Endothelial cell of umbilical vein (primary cell): ENCODE measurements at regions not wholly inside any gene's neighbourhood (a gene's known extent, or its start where the extent isn't known, plus 50 kb on each side); places are given as distances from the start of the nearest gene placed in this dataset.

ENCODE experiments used
- BruUV-seq: library from RNA; stranded (reverse); fragments of 400-500 nt; replicated peaks from 2 replicates; lab custom pipeline; 2021; lab: Mats Ljungman, UMichigan
- CTCF ChIA-PET: fragments of 300-600, 350-600 bp; sonication (Branson Sonifier 250); formaldehyde crosslinking; loops from one replicate; lab custom pipeline; 2021; ENCODE audit warnings: antibody characterized with exemption, inconsistent platforms; lab: Charles Lee
- POLR2A ChIA-PET: fragments of 300-600, 350-600 bp; sonication (Branson Sonifier 250); formaldehyde crosslinking; loops from one replicate; lab custom pipeline; 2021; ENCODE audit warnings: antibody characterized with exemption, inconsistent platforms; lab: Charles Lee
- DNase-seq: peaks from one replicate; pipeline ENCODE4 v3.0.0-alpha.2; 2011; ENCODE audit warnings: low read depth, low spot score
- FAIRE-seq: peaks from 2 replicates; lab custom pipeline; 2011; peaks lifted over from hg19 to GRCh38; lab: Jason Lieb, UNC
- H2AFZ ChIP-seq: 2 replicates; pipeline ENCODE4 v1.6.0; 2012; ENCODE audit warnings: low read depth, low read length, control low read depth, inconsistent platforms
- H3K27ac ChIP-seq: 2 replicates; pipeline ENCODE4 v1.5.1; 2011; ENCODE audit warnings: low read depth, mild to moderate bottlenecking, control low read depth, low read length, moderate library complexity; ENCODE audit not compliant: insufficient read depth
- H3K27me3 ChIP-seq, 2 experiments: 2 replicates each; pipeline versions ENCODE4 v1.6.0 to v1.6.1; 2011; ENCODE audit warnings: low read length in 2 of 2, mixed read lengths in 1 of 2; ENCODE audit not compliant: control insufficient read depth in 2 of 2, insufficient read depth in 2 of 2
- H3K36me3 ChIP-seq, 2 experiments: 2 replicates in 1 of 2; 3 replicates in 1 of 2; pipeline ENCODE4 v1.5.1; 2011; ENCODE audit warnings: low read length in 2 of 2, mild to moderate bottlenecking in 1 of 2, moderate library complexity in 1 of 2; ENCODE audit not compliant: control insufficient read depth in 2 of 2, insufficient read depth in 2 of 2; ENCODE audit errors: extremely low read depth in 1 of 2
- H3K4me1 ChIP-seq: 3 replicates; pipeline ENCODE4 v1.5.1; 2011; ENCODE audit warnings: mild to moderate bottlenecking, low read length; ENCODE audit not compliant: control insufficient read depth, insufficient read depth; ENCODE audit errors: extremely low read depth
- H3K4me2 ChIP-seq: 2 replicates; pipeline ENCODE4 v1.6.1; 2011; ENCODE audit warnings: low read length, control low read depth, mixed read lengths; ENCODE audit not compliant: insufficient read depth
- H3K4me3 ChIP-seq, 3 experiments: fragments of 200-600 bp in 1 of 3; sonication (generic), shearing (Covaris generic) in 1 of 3; replicated peaks in 1 of 3; 2 replicates each; pipeline ENCODE4 v1.5.1; 2011 to 2016; ENCODE audit warnings: control low read depth in 3 of 3, low read length in 3 of 3, mild to moderate bottlenecking in 2 of 3, inconsistent platforms in 1 of 3, low read depth in 1 of 3, moderate library complexity in 1 of 3; ENCODE audit not compliant: insufficient read depth in 1 of 3
- H3K79me2 ChIP-seq: 2 replicates; pipeline ENCODE4 v1.6.0; 2012; ENCODE audit warnings: low read length, inconsistent platforms; ENCODE audit not compliant: control insufficient read depth, insufficient read depth
- H3K9ac ChIP-seq: replicated peaks from 2 replicates; pipeline ENCODE3; 2011; ENCODE audit warnings: low read length, control low read depth; ENCODE audit not compliant: insufficient read depth; ENCODE audit errors: extremely low read depth
- H3K9me1 ChIP-seq: replicated peaks from 3 replicates; pipeline ENCODE4 v1.6.0; 2011; ENCODE audit warnings: mild to moderate bottlenecking, low read length; ENCODE audit not compliant: control insufficient read depth, insufficient read depth; ENCODE audit errors: extremely low read depth
- H3K9me3 ChIP-seq: replicated peaks from 2 replicates; pipeline ENCODE4 v1.5.1; 2012; ENCODE audit warnings: low read length, inconsistent platforms; ENCODE audit not compliant: control insufficient read depth, insufficient read depth
- H4K20me1 ChIP-seq: replicated peaks from 2 replicates; pipeline ENCODE3; 2011; ENCODE audit warnings: mild to moderate bottlenecking, low read length; ENCODE audit not compliant: control insufficient read depth, insufficient read depth; ENCODE audit errors: extremely low read depth
- CTCF ChIP-seq, 2 donors: IDR thresholded peaks; 1 replicate in 1 of 2; 2 replicates in 1 of 2; pipeline ENCODE4 v1.5.1; 2011; ENCODE audit warnings: low read length in 2 of 2, mild to moderate bottlenecking in 2 of 2, moderate library complexity in 2 of 2, control low read depth in 1 of 2, inconsistent platforms in 1 of 2, low read depth in 1 of 2; ENCODE audit not compliant: insufficient read depth in 1 of 2; ENCODE audit errors: extremely low read depth in 1 of 2
- EZH2 ChIP-seq: IDR thresholded peaks from 2 replicates; pipeline ENCODE4 v1.6.1; 2012; ENCODE audit warnings: borderline replicate concordance, low read depth, mild to moderate bottlenecking, moderate library complexity, low read length, inconsistent platforms; ENCODE audit not compliant: severe bottlenecking
- FOS ChIP-seq: IDR thresholded peaks from 2 replicates; pipeline ENCODE4 v1.6.1; 2011; ENCODE audit warnings: mild to moderate bottlenecking, low read length, moderate library complexity, borderline replicate concordance; ENCODE audit not compliant: insufficient read depth
- GATA2 ChIP-seq: IDR thresholded peaks from 2 replicates; pipeline ENCODE4 v1.7.0; 2011; ENCODE audit warnings: low read depth, mild to moderate bottlenecking, moderate library complexity, mixed read lengths, low read length; ENCODE audit not compliant: insufficient read length, insufficient read depth
- JUN ChIP-seq: IDR thresholded peaks from 2 replicates; pipeline ENCODE4 v1.6.1; 2011; ENCODE audit warnings: borderline replicate concordance, low read depth; ENCODE audit not compliant: insufficient read length, insufficient read depth
- MYC ChIP-seq: IDR thresholded peaks from one replicate; pipeline ENCODE4 v1.6.1; 2011; ENCODE audit warnings: mild to moderate bottlenecking, low read depth, low read length
- POLR2A ChIP-seq: IDR thresholded peaks from 2 replicates; pipeline ENCODE4 v1.6.1; 2012; ENCODE audit warnings: low read depth, mild to moderate bottlenecking, control low read depth, low read length
- POLR2AphosphoS5 ChIP-seq: IDR thresholded peaks from 2 replicates; pipeline ENCODE4 v1.6.1; 2012; ENCODE audit warnings: low read depth, mild to moderate bottlenecking, control low read depth, low read length, moderate library complexity; ENCODE audit not compliant: insufficient read depth
- dilution Hi-C: fragments of 300-500 bp; cut with MboI; formaldehyde crosslinking; loops from one replicate; pipeline ENCODE4 v1.15.0; 2019; ENCODE audit warnings: low sequenced_read_pairs; ENCODE audit not compliant: extremely low pct_ligation_motif_present
- intact Hi-C: fragments of 100-400 bp; cut with micrococcal nuclease; formaldehyde crosslinking; loops from one replicate; pipeline ENCODE4 v1.10.0; 2022
- TF ChIP-seq, protein P1 (sequence below): IDR thresholded peaks from 2 replicates; pipeline ENCODE4 v1.6.1; 2011; ENCODE audit not compliant: insufficient read depth, insufficient read length

DNA sequence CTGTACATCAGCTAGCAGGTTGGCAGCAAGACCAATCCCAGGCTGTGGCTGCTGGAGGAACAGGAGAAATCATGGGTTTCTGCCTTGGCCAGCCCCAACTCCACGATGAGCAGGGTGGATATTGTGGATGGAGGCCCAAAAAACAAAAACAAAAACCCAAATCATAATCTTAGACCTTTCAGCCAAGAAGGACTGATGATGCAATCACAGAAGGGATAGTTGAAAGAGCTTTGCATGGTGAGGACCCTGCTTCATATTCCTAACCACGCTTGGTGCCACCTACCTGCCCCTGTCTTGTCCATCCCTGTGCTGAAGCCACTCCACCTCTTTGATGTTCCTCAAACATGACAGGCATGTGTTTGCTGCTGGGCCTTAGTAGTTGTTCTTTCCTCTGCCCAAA is 68.8 kb upstream of the CT45A1 start:
- BruUV-seq, result no TSS peak
- POLR2A ChIA-PET, result no interaction called here
- DNase-seq, result no peak

More for the DNA sequence above, 68.8 kb upstream of the CT45A1 start:
- dilution Hi-C loops, result no loop called here
- no peak for FAIRE-seq
- Histone ChIP-seq H3K4me3 (no peak overlapping the region), H3K4me1 (no peaks in the 10 kb centered on the region), H4K20me1 (no peaks in the 10 kb centered on the region), H3K79me2 (no peaks in the 10 kb centered on the region), H3K36me3 (no peaks in the 10 kb centered on the region), H3K9me1 (no peaks in the 10 kb centered on the region), H3K27me3 (no peaks in the 10 kb centered on the region), H3K27ac (no peak overlapping the region), H2AFZ (no peak overlapping the region), H3K9ac (no peak overlapping the region), H3K9me3 (no peaks in the 10 kb centered on the region), H3K4me2 (no peak overlapping the region)
- CTCF ChIA-PET, result no interaction called here
- intact Hi-C loops, result no loop called here
- TF ChIP-seq EZH2, result no peak
- no peak for TF ChIP-seq GATA2
- TF ChIP-seq FOS, result no peak
- no peak for TF ChIP-seq JUN
- TF ChIP-seq POLR2A, result no peak
- TF ChIP-seq CTCF (IDR thresholded peaks at IDR 0.05; ENCODE audit: extremely low read depth in 1 of 2, insufficient read depth in 1 of 2, low read depth in 1 of 2, low read length in 2 of 2), result no peak
- no peak for TF ChIP-seq POLR2AphosphoS5
- TF ChIP-seq MYC, result no peak
- TF ChIP-seq, protein P1, sequence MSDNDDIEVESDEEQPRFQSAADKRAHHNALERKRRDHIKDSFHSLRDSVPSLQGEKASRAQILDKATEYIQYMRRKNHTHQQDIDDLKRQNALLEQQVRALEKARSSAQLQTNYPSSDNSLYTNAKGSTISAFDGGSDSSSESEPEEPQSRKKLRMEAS, result no peak
